ENCODE measurements at regions not wholly inside any gene's neighbourhood (a gene's known extent, or its start where the extent isn't known, plus 50 kb on each side); places are given as distances from the start of the nearest gene placed in this dataset.
"Not testable (repeated sequence)": the region's sequence is repeated elsewhere in the genome, so short reads cannot be mapped to it uniquely, and the experiment has no call there.

GRCh38 chrX:148080593-148080992 is 99.5 kb downstream of the FMR1NB start:
- CTCF ChIA-PET, result no interaction called here
- POLR2A ChIA-PET, result no interaction called here

- CTCF ChIA-PET, result no interaction called here
- POLR2A ChIA-PET, result no interaction called here
Observed at GRCh38 chrX:148084611-148085010, 103.5 kb downstream of the FMR1NB start.

- ChIA-PET CTCF (no interaction called here), POLR2A (no interaction called here)
Observed at GRCh38 chrX:148120151-148120550, 139.0 kb downstream of the FMR1NB start.

GRCh38 chrX:148120999-148121623 is 140.0 kb downstream of the FMR1NB start:
- POLR2A ChIA-PET, result no interaction called here

GRCh38 chrX:148128872-148129505 is 147.9 kb downstream of the FMR1NB start:
- POLR2A ChIA-PET, CTCF ChIA-PET: not testable (repeated sequence)

More at GRCh38 chrX:148120999-148121623, 140.0 kb downstream of the FMR1NB start:
- CTCF ChIA-PET, result no interaction called here

- POLR2A ChIA-PET, result no interaction called here
- CTCF ChIA-PET, result no interaction called here
Observed at GRCh38 chrX:148133105-148133725, 152.1 kb downstream of the FMR1NB start.

GRCh38 chrX:148134578-148134977 is 153.4 kb downstream of the FMR1NB start:
- CTCF ChIA-PET, result no interaction called here
- POLR2A ChIA-PET, result no interaction called here

- ChIA-PET POLR2A (no interaction called here), CTCF (no interaction called here)
Observed at GRCh38 chrX:148135738-148136137, 154.6 kb downstream of the FMR1NB start.

GRCh38 chrX:148146121-148146520 is 165.0 kb downstream of the FMR1NB start:
- CTCF ChIA-PET, result no interaction called here
- POLR2A ChIA-PET, result no interaction called here

GRCh38 chrX:148156986-148157385 is 175.8 kb downstream of the FMR1NB start:
- ChIA-PET CTCF (no interaction called here), POLR2A (no interaction called here)

GRCh38 chrX:148159796-148160195 is 178.7 kb downstream of the FMR1NB start:
- POLR2A ChIA-PET, result no interaction called here
- CTCF ChIA-PET, result interaction anchor here (0.7 kb wide), 1 partner anchor 17 kb away, joined by 3 read pairs; no protein-coding TSS in a partner anchor

- ChIA-PET POLR2A (no interaction called here), CTCF (no interaction called here)
Observed at GRCh38 chrX:148161701-148162100, 180.6 kb downstream of the FMR1NB start.

GRCh38 chrX:148185631-148186030 is 204.5 kb downstream of the FMR1NB start:
- CTCF ChIA-PET, result no interaction called here
- POLR2A ChIA-PET, result no interaction called here

- POLR2A ChIA-PET, result no interaction called here
- CTCF ChIA-PET, result no interaction called here
Observed at GRCh38 chrX:148192547-148192946, 211.4 kb downstream of the FMR1NB start.

- ChIA-PET CTCF (no interaction called here), POLR2A (no interaction called here)
Observed at GRCh38 chrX:148193759-148194158, 212.6 kb downstream of the FMR1NB start.

- ChIA-PET POLR2A (no interaction called here), CTCF (no interaction called here)
Observed at GRCh38 chrX:148203531-148203930, 222.4 kb downstream of the FMR1NB start.

GRCh38 chrX:148204195-148204594 is 223.1 kb downstream of the FMR1NB start:
- POLR2A ChIA-PET, result no interaction called here
- CTCF ChIA-PET, result no interaction called here

- POLR2A ChIA-PET, result no interaction called here
- CTCF ChIA-PET, result no interaction called here
Observed at GRCh38 chrX:148214786-148215185, 233.6 kb downstream of the FMR1NB start.

- ChIA-PET CTCF (no interaction called here), POLR2A (no interaction called here)
Observed at GRCh38 chrX:148215726-148216125, 234.6 kb downstream of the FMR1NB start.

GRCh38 chrX:148223361-148223760 is 242.2 kb downstream of the FMR1NB start:
- ChIA-PET CTCF (no interaction called here), POLR2A (no interaction called here)

GRCh38 chrX:148228521-148228920 is 247.4 kb downstream of the FMR1NB start:
- ChIA-PET POLR2A (no interaction called here), CTCF (no interaction called here)

- ChIA-PET CTCF (no interaction called here), POLR2A (no interaction called here)
Observed at GRCh38 chrX:148229801-148230303, 248.7 kb downstream of the FMR1NB start.
